AG09319 (cell line): ENCODE measurements at regions not wholly inside any gene's neighbourhood (a gene's known extent, or its start where the extent isn't known, plus 50 kb on each side); places are given as distances from the start of the nearest gene placed in this dataset.

Source experiments
- DNase-seq: peaks from one replicate; pipeline ENCODE4 v3.0.0-alpha.2; 2010; ENCODE audit warnings: low read depth; ENCODE audit errors: extremely low read depth
- TF ChIP-seq, protein P1 (sequence below): IDR thresholded peaks from 2 replicates; pipeline ENCODE4 v1.5.1; 2011; ENCODE audit warnings: low read depth, mild to moderate bottlenecking, inconsistent platforms, low read length, moderate library complexity

DNA sequence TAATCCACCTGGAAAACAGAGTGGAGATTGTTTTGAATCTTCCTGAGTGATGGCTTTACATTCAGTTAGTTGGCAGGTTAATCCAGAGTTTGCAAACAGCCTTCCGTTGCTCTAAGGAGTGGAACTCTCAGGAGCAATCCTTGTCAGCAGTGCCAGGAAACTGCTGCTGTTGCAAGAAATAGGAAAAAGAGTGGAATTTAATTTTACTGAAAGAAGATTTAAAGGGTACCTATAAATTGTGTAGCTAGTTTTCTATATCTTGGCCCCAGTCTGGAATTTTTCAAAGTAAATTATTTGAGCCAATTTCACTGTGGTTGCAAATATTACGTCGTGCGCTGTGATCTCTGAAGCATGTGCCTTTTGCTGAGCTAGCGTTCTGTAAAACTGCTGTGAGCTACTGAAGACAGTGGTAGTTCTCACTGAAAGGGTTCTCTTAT lies 55.5 kb upstream of the SLC5A12 start:
- no peak for DNase-seq
- TF ChIP-seq, protein P1, sequence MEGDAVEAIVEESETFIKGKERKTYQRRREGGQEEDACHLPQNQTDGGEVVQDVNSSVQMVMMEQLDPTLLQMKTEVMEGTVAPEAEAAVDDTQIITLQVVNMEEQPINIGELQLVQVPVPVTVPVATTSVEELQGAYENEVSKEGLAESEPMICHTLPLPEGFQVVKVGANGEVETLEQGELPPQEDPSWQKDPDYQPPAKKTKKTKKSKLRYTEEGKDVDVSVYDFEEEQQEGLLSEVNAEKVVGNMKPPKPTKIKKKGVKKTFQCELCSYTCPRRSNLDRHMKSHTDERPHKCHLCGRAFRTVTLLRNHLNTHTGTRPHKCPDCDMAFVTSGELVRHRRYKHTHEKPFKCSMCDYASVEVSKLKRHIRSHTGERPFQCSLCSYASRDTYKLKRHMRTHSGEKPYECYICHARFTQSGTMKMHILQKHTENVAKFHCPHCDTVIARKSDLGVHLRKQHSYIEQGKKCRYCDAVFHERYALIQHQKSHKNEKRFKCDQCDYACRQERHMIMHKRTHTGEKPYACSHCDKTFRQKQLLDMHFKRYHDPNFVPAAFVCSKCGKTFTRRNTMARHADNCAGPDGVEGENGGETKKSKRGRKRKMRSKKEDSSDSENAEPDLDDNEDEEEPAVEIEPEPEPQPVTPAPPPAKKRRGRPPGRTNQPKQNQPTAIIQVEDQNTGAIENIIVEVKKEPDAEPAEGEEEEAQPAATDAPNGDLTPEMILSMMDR: no peak

DNA sequence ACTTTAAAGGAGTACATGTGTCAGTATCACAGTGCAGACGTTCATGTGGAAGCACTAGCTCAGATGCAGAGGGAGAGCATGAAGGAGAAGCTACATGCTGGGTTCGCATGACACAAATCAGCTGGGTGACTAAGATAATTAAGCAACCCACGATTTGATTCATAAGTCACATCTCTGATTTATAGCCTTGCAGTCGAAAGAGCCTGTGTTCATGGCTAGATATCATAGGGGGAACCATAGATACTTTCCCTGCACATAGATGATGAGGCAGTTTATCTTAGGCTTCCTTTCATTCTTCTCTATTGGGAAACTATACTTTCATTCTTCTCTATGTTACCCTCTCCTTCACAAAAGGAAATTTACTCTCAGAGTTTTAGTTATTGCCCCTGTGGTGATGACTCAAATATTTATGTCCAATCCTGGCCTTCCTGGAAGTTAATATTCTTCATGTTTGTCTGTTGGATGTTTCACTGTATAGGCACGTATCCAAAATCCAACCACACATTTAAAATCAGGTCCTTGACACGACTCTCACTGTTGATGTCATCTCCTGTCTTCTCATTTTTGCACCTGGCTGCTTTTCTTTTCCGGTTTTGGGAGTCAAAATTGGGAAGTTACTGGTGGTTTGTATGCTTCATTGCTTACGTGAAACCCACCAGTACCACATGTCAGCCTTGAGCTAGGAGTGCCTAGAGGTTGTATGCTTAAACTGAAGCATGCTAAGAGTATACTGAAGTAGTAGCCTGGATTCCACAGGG lies 56.3 kb upstream of the SLC5A12 start:
- TF ChIP-seq, protein P1: no peak
- no peak for DNase-seq

DNA sequence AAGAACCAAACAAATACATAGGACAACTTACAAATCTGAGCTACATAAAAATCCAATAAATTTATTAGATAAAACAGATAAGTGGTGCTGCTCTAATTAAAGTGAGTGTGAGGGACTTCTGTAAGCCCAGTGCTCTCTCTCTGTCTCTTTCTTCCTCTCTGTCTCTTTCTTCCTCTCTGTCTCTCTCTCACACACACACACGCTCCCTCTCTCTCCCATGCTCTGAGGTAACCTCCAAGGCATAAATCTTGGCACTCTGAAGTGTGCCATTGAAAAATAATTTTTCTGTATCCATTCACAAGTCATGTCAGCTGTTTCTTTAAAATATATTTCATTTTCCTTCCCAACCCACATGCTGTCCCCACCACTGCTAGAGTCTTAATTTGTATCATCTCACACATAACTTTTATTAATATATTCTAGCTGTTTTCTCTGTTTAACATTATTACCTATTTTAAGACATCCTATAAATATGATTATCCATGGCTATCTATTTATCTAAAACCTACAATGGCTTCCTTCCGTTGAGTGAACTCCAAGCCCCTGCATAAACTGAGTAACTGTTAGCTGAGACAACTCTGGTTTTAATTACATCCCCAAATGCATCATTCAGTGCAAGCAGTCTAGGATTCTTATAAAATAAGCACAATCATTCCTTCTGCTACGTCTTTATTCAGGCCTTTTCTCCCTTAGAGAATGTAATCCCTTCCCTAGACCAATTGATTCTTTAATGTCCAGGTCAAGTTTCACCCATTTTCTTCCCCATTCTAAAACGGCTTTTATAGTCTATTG lies 57.4 kb upstream of the SLC5A12 start:
- DNase-seq: no peak
- TF ChIP-seq, protein P1: no peak

DNA sequence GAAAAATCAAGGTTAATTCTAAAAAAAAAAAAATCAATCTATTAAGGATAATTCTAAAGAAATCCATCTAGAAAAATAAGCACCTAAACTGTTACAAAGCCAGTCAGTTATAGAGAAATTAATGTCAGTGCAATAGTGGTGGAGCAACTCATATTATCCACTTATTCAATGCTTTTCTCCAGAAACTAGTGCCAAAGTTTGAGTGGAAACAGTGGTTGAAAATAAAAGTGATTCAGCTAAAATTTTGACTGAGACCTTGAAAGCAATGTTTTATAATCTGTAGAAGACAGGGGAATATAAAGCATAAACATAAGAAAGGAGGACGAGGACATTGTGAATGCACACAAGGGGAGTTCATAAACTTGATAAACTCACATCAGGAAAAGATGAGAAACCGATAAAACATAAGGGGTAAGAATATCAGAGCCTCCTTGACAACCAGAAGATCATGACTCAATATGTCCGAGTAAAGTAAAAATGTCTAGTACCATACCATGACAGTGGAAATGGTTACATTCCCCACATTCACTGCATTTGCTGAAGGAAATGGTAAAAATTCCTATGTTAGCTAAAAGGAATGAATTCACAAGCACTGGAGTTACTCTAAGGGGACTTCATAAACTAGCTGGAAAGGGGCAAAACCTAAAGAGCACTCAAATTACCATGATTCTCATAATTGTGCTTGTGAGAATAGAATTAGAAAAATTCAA lies 58.7 kb upstream of the SLC5A12 start:
- DNase-seq: no peak

DNA sequence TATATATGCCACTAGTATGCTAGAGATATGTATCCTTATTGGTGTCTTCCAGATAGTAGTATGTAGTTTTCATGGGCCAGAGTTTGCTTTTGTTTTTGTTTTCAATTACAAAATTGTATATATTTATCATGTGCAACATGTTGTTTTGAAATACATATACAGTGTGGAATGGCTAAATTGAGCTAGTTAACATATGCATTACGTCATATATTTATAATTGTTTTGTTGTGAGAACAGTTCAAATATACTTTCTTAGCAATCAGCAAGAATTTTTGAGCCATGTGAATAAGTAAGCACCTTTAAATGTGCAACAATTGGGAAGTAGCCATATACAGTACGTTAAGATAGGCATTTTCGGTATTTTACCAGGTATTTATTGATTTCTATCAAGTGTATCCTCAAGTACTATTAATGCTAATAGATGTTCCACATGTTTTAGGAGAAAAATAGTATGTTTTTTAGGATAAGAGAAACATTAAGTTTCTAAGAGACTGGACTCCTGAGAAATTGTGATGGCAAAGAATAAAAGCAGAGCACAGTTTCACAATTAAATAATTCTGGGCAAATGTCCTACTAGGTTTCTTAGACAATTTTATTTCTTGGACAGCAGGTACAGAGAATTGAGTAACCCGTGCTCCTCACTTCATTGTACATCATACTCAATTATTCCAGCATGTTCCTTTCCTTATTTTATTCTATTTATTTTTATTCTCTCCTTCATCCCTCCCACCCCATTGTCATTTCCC lies 60.5 kb upstream of the SLC5A12 start:
- TF ChIP-seq, protein P1: no peak
- DNase-seq: no peak

More for the DNA sequence above, 58.7 kb upstream of the SLC5A12 start:
- TF ChIP-seq, protein P1: no peak

DNA sequence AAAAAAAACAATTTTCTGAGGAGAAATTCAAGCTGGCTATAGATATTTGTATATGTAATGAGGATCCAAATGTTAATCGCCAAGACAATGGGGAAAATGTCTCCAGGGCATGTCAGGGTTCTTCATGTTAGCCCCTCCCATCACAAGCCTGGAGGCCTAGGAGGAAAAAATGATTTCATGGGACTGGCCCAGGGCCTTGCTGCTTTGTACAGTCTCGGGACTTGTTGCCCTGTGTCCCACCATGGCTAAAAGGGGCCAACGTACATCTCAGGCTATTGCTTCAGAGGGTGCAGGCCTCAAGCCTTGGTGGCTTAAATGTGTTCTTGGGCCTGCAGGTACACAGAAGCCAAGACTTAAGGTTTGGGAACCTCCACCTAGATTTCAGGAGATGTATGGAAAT lies 62.1 kb upstream of the SLC5A12 start:
- TF ChIP-seq, protein P1: no peak

More for the DNA sequence above, 62.1 kb upstream of the SLC5A12 start:
- no peak for DNase-seq
